K562 (cell line): ENCODE measurements at regions not wholly inside any gene's neighbourhood (a gene's known extent, or its start where the extent isn't known, plus 50 kb on each side); places are given as distances from the start of the nearest gene placed in this dataset.

ENCODE experiments used
- ATAC-seq: fragments of 200-7000 bp; cut with Tn5 transposase; 3 replicates; pipeline ENCODE4 v1.9.1; 2020; ENCODE audit warnings: moderate library complexity
- BruUV-seq: library from RNA; stranded (reverse); fragments of 400-500 nt; replicated peaks from 2 replicates; lab custom pipeline; 2021; lab: Mats Ljungman, UMichigan
- CTCF ChIA-PET: fragments of 300-600 bp; formaldehyde crosslinking; extraction: SDS; loops from one replicate; lab custom pipeline; 2021; ENCODE audit warnings: low intra/inter-chr PET ratio; lab: Yijun Ruan, JAX
- POLR2A ChIA-PET: fragments of 300-600, 350-650 bp; sonication (Branson Sonifier 250); formaldehyde crosslinking; extraction: SDS; loops from one replicate; lab custom pipeline; 2021; ENCODE audit warnings: antibody characterized with exemption, inconsistent platforms; lab: Yijun Ruan, JAX
- DNase-seq, 4 experiments: peaks; one replicate each; pipeline versions ENCODE4 v3.0.0 to v3.0.0-alpha.2; 2011 to 2018; ENCODE audit warnings: low spot score in 3 of 4, mixed read lengths in 3 of 4; ENCODE audit errors: extremely low read depth in 1 of 4
- FAIRE-seq: peaks from 2 replicates; lab custom pipeline; 2011; peaks lifted over from hg19 to GRCh38; lab: Jason Lieb, UNC
- H2AFZ ChIP-seq: 2 replicates; pipeline ENCODE4 v1.6.0; 2011; ENCODE audit warnings: low read depth, low read length, control low read depth, inconsistent platforms
- H3K27ac ChIP-seq: fragments of 200-600 bp; 3 replicates; pipeline ENCODE4 v1.8.0; 2011; ENCODE audit warnings: low read depth, mild to moderate bottlenecking, control low read depth, inconsistent platforms, low read length, moderate library complexity, mixed read lengths; ENCODE audit errors: extremely low read depth
- H3K27me3 ChIP-seq, 2 experiments: fragments of 300-600 bp in 1 of 2; 2 replicates in 1 of 2; 3 replicates in 1 of 2; pipeline versions ENCODE4 v1.6.0 to v1.8.0; 2011; ENCODE audit warnings: inconsistent platforms in 2 of 2, low read length in 2 of 2, mild to moderate bottlenecking in 1 of 2, mixed read lengths in 1 of 2, moderate library complexity in 1 of 2; ENCODE audit not compliant: control insufficient read depth in 2 of 2, insufficient read depth in 2 of 2
- H3K36me3 ChIP-seq: fragments of 300-600 bp; 3 replicates; pipeline ENCODE4 v1.8.0; 2011; ENCODE audit warnings: mild to moderate bottlenecking, low read length, inconsistent platforms; ENCODE audit not compliant: control insufficient read depth, insufficient read depth
- H3K4me1 ChIP-seq, 2 experiments: fragments of 200-600 bp in 1 of 2; replicated peaks in 1 of 2; 2 replicates in 1 of 2; 3 replicates in 1 of 2; pipeline versions ENCODE4 v1.5.1 to v1.8.0; 2011; ENCODE audit warnings: inconsistent platforms in 2 of 2, low read length in 2 of 2, mild to moderate bottlenecking in 1 of 2, mixed read lengths in 1 of 2, moderate library complexity in 1 of 2; ENCODE audit not compliant: control insufficient read depth in 2 of 2, insufficient read depth in 2 of 2
- H3K4me2 ChIP-seq: 2 replicates; pipeline ENCODE4 v1.6.1; 2011; ENCODE audit warnings: low read length, control low read depth, inconsistent platforms, mixed read lengths; ENCODE audit not compliant: insufficient read depth
- H3K4me3 ChIP-seq: fragments of 200-600 bp; sonication (generic), shearing (Covaris generic); 2 replicates; pipeline ENCODE4 v1.5.1; 2016; ENCODE audit warnings: control low read depth, inconsistent platforms
- H3K79me2 ChIP-seq: fragments of 200-600 bp; 3 replicates; pipeline ENCODE4 v1.8.0; 2011; ENCODE audit warnings: low read length, inconsistent platforms; ENCODE audit not compliant: control insufficient read depth, insufficient read depth
- H3K9ac ChIP-seq, 2 experiments: 2 replicates each; pipeline versions ENCODE4 v1.6.0 to v1.6.1; 2011; ENCODE audit warnings: low read depth in 2 of 2, low read length in 2 of 2, control low read depth in 1 of 2, inconsistent platforms in 1 of 2, mild to moderate bottlenecking in 1 of 2, mixed read lengths in 1 of 2; ENCODE audit not compliant: insufficient read depth in 1 of 2
- H3K9me1 ChIP-seq: one replicate; pipeline ENCODE4 v1.6.0; 2011; ENCODE audit warnings: inconsistent platforms, mild to moderate bottlenecking, low read length, moderate library complexity; ENCODE audit not compliant: control insufficient read depth, insufficient read depth
- H3K9me3 ChIP-seq: replicated peaks from 2 replicates; pipeline ENCODE4 v1.5.1; 2011; ENCODE audit warnings: low read depth, low read length, inconsistent platforms; ENCODE audit not compliant: control insufficient read depth, insufficient read depth
- H4K20me1 ChIP-seq: replicated peaks from 2 replicates; pipeline ENCODE4 v1.6.1; 2011; ENCODE audit warnings: low read length, inconsistent platforms, mixed read lengths; ENCODE audit not compliant: control insufficient read depth, insufficient read depth
- BRD4 ChIP-seq: fragments of 200-600 bp; sonication (generic); IDR thresholded peaks from 2 replicates; pipeline ENCODE4 v1.6.1; 2017; ENCODE audit warnings: inconsistent platforms
- C11orf30 ChIP-seq: fragments of 450-650 bp; IDR thresholded peaks from 2 replicates; pipeline ENCODE4 v1.6.1; 2016; ENCODE audit warnings: low read depth, mild to moderate bottlenecking
- CC2D1A ChIP-seq: fragments of 450-650 bp; IDR thresholded peaks from 2 replicates; pipeline ENCODE4 v1.6.1; 2017; ENCODE audit warnings: mild to moderate bottlenecking
- ERF ChIP-seq: fragments of 450-650 bp; formaldehyde crosslinking; IDR thresholded peaks from 2 replicates; pipeline ENCODE4 v1.4.0; 2020; ENCODE audit warnings: mild to moderate bottlenecking, mixed read lengths
- EZH2 ChIP-seq: IDR thresholded peaks from 2 replicates; pipeline ENCODE4 v1.6.1; 2012; ENCODE audit warnings: low read depth, mild to moderate bottlenecking, inconsistent platforms, low read length, borderline replicate concordance
- MAFF ChIP-seq: IDR thresholded peaks from 2 replicates; pipeline ENCODE4 v1.6.1; 2012; ENCODE audit warnings: low read length, improper control_type of control experiment
- MAFG ChIP-seq: fragments of 450-650 bp; conservative IDR thresholded peaks from 2 replicates; pipeline ENCODE4 v1.6.1; 2016; ENCODE audit warnings: missing genetic modification characterization, missing compliant biosample characterization
- MED1 ChIP-seq: sonication (generic); formaldehyde crosslinking; IDR thresholded peaks from 2 replicates; pipeline ENCODE4 v1.8.1; 2023; ENCODE audit warnings: missing genetic modification reagents, borderline replicate concordance
- RB1 ChIP-seq: fragments of 450-650 bp; IDR thresholded peaks from 2 replicates; pipeline ENCODE4 v1.6.1; 2017; ENCODE audit warnings: low read depth, mild to moderate bottlenecking
- SRF ChIP-seq, 2 experiments: fragments of 250-450, 450-650 bp in 1 of 2; sonication (Bioruptor Pico) in 1 of 2; sonication (generic) in 1 of 2; formaldehyde crosslinking; IDR thresholded peaks; 2 replicates each; pipeline versions ENCODE4 v1.5.0 to v1.5.1; 2020 to 2022; ENCODE audit warnings: mild to moderate bottlenecking in 1 of 2, missing genetic modification reagents in 1 of 2
- ZNF184 ChIP-seq: sonication (generic); formaldehyde crosslinking; IDR thresholded peaks from 2 replicates; pipeline ENCODE4 v1.5.0; 2020; ENCODE audit warnings: missing genetic modification reagents
- ZNF274 ChIP-seq: IDR thresholded peaks from 2 replicates; pipeline ENCODE4 v1.6.1; 2011; ENCODE audit warnings: low read depth, mild to moderate bottlenecking, low read length, moderate library complexity, borderline replicate concordance
- ZNF316 ChIP-seq: fragments of 450-650 bp; IDR thresholded peaks from 2 replicates; pipeline ENCODE4 v1.6.1; 2016
- ZNF75A ChIP-seq: fragments of 450-650 bp; formaldehyde crosslinking; IDR thresholded peaks from 2 replicates; pipeline ENCODE4 v1.4.0; 2020; ENCODE audit warnings: mild to moderate bottlenecking
- ZNF76 ChIP-seq: fragments of 250-450 bp; sonication (Bioruptor Pico); IDR thresholded peaks from 2 replicates; pipeline ENCODE4 v1.4.0; 2020; ENCODE audit warnings: mild to moderate bottlenecking, moderate library complexity, borderline replicate concordance
- WGBS: fragments of 100-300 bp; shearing (Covaris generic); methylation state at CpG from one replicate; pipeline ENCODE4 v1.1.6; 2016; ENCODE audit warnings: low coverage, mixed read lengths; ENCODE audit not compliant: insufficient coverage; ENCODE audit errors: missing lambda C conversion rate; 5-methylcytosine and 5-hydroxymethylcytosine counted together
- in situ Hi-C: fragments of 300-500 bp; cut with MboI; formaldehyde crosslinking; loops from 4 replicates; pipeline ENCODE4 v1.15.0; 2018; ENCODE audit warnings: inconsistent platforms, mixed read lengths
- intact Hi-C: fragments of 100-400 bp; cut with micrococcal nuclease; formaldehyde crosslinking; loops from 2 replicates; pipeline ENCODE4 v1.14.2; 2022
- TF ChIP-seq, protein P1 (sequence below): fragments of 250-450 bp; sonication (Bioruptor Pico); IDR thresholded peaks from 2 replicates; pipeline ENCODE4 v1.5.0; 2020; ENCODE audit warnings: mild to moderate bottlenecking, borderline replicate concordance

- POLR2A ChIA-PET, result interaction anchor here (0.6 to 0.7 kb wide), 2 partner anchors 134 to 220 kb away, joined by 3 to 5 read pairs; no protein-coding TSS in a partner anchor
- ATAC-seq (no peak), DNase-seq (no peak), FAIRE-seq (peak; percentile 26)
- in situ Hi-C loops, result no loop called here
- intact Hi-C loops, result no loop called here
- Histone ChIP-seq H3K4me1 (no peaks in the 10 kb centered on the region), H3K4me3 (no peak overlapping the region), H3K9ac (no peak overlapping the region), H3K9me1 (no peaks in the 10 kb centered on the region), H3K4me2 (no peak overlapping the region), H4K20me1 (no peaks in the 10 kb centered on the region), H3K79me2 (no peaks in the 10 kb centered on the region), H3K36me3 (no peaks in the 10 kb centered on the region), H2AFZ (no peak overlapping the region), H3K27ac (no peak overlapping the region), H3K9me3 (no peaks in the 10 kb centered on the region), H3K27me3 (no peaks in the 10 kb centered on the region)
- CTCF ChIA-PET, result no interaction called here
- 79% methylated on average over 3 of the region's 3 CpGs for WGBS
- TF ChIP-seq MAFG (tag), result peak; percentile 53; the same call in 1 of the 2 replicates
- TF ChIP-seq ZNF316, result peak; percentile 88
- peak; percentile 32; the same call in 1 of the 2 replicates for TF ChIP-seq C11orf30
- TF ChIP-seq ZNF75A (CRISPR knock-in tag), result no peak
- peak; percentile 33; the same call in 1 of the 2 replicates for TF ChIP-seq MAFF
- no TSS peak for BruUV-seq
Observed at GRCh38 chr2:12090072-12090471, 343.6 kb downstream of the LPIN1 start.

DNA sequence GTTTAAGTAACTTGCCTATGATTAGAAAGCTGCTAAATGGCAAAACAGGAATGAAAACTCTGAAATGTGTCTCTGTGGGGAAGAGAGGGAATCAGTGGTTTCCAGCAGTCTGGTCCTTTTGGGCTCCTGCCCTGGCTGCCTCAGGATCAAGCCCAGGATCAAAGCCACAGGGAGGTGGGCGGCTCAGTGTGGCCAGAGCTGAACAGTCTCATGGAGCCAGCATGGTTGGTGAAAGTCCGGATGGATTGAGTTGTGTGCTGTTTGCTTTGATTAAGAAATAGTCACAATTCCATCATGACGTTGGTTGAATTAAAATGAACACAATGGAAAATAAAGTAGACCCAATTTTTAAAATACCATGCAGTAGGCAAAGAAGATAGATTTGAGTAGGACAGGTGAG, 344.2 kb downstream of the LPIN1 start:
- ATAC-seq (no peak), FAIRE-seq (no peak), DNase-seq (no peak)
- POLR2A ChIA-PET, result interaction anchor here (0.6 kb wide), 2 partner anchors 111 to 133 kb away, joined by 3 read pairs; no protein-coding TSS in a partner anchor
- Histone ChIP-seq H2AFZ (peak overlapping the region; percentile 19; the same call in 1 of the 2 replicates), H3K79me2 (no peaks in the 10 kb centered on the region), H3K9ac (no peak overlapping the region), H3K4me1 (no peaks in the 10 kb centered on the region), H3K4me2 (no peak overlapping the region), H3K4me3 (no peak overlapping the region), H4K20me1 (no peaks in the 10 kb centered on the region), H3K9me3 (no peaks in the 10 kb centered on the region), H3K9me1 (no peaks in the 10 kb centered on the region), H3K36me3 (no peaks in the 10 kb centered on the region), H3K27ac (no peak overlapping the region), H3K27me3 (no peaks in the 10 kb centered on the region)
- BruUV-seq, result no TSS peak
- CTCF ChIA-PET, result no interaction called here
- WGBS, result 44% methylated on average over 3 of the region's 3 CpGs
- in situ Hi-C loops, result no loop called here
- intact Hi-C loops, result no loop called here
- no peak for TF ChIP-seq ZNF76
- TF ChIP-seq RB1, result no peak
- TF ChIP-seq ERF (CRISPR knock-in tag), result no peak
- no peak for TF ChIP-seq ZNF274
- no peak for TF ChIP-seq CC2D1A
- no peak for TF ChIP-seq EZH2
- no peak for TF ChIP-seq MED1
- TF ChIP-seq ZNF184 (CRISPR knock-in tag), result no peak
- no peak for TF ChIP-seq BRD4
- no peak for TF ChIP-seq SRF (CRISPR knock-in tag; IDR thresholded peaks at IDR 0.05)
- TF ChIP-seq, protein P1, sequence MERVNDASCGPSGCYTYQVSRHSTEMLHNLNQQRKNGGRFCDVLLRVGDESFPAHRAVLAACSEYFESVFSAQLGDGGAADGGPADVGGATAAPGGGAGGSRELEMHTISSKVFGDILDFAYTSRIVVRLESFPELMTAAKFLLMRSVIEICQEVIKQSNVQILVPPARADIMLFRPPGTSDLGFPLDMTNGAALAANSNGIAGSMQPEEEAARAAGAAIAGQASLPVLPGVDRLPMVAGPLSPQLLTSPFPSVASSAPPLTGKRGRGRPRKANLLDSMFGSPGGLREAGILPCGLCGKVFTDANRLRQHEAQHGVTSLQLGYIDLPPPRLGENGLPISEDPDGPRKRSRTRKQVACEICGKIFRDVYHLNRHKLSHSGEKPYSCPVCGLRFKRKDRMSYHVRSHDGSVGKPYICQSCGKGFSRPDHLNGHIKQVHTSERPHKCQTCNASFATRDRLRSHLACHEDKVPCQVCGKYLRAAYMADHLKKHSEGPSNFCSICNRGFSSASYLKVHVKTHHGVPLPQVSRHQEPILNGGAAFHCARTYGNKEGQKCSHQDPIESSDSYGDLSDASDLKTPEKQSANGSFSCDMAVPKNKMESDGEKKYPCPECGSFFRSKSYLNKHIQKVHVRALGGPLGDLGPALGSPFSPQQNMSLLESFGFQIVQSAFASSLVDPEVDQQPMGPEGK (CRISPR knock-in tag), result no peak
